Fibroblast of lung (primary cell): ENCODE measurements at regions not wholly inside any gene's neighbourhood (a gene's known extent, or its start where the extent isn't known, plus 50 kb on each side); places are given as distances from the start of the nearest gene placed in this dataset.

Experiments
- CTCF ChIP-seq, 2 donors: IDR thresholded peaks in 1 of 2; conservative IDR thresholded peaks in 1 of 2; 1 replicate in 1 of 2; 2 replicates in 1 of 2; pipeline ENCODE4 v1.5.1; 2011 to 2012; ENCODE audit warnings: low read length in 2 of 2, control low read depth in 1 of 2, inconsistent platforms in 1 of 2, low read depth in 1 of 2, mild to moderate bottlenecking in 1 of 2
- EZH2 ChIP-seq: IDR thresholded peaks from 2 replicates; pipeline ENCODE4 v1.5.1; 2012; ENCODE audit warnings: low read length, control low read depth, mild to moderate bottlenecking; ENCODE audit errors: missing control alignments

- no peak for TF ChIP-seq CTCF (conservative IDR thresholded peaks at IDR 0.05 in 1 of 2, IDR thresholded peaks at IDR 0.05 in 1 of 2; ENCODE audit: low read depth in 1 of 2, low read length in 2 of 2)
- TF ChIP-seq EZH2 = no peak
Measured at GRCh38 chr4:74665876-74666275, 128.4 kb downstream of the BTC start.
